SJSA1 (cell line): ENCODE measurements at regions not wholly inside any gene's neighbourhood (a gene's known extent, or its start where the extent isn't known, plus 50 kb on each side); places are given as distances from the start of the nearest gene placed in this dataset.

Experiments
- DNase-seq, 2 experiments: peaks; one replicate each; pipeline ENCODE4 v3.0.0-alpha.2; 2015 to 2020; ENCODE audit warnings: low spot score in 2 of 2, low read depth in 1 of 2
- H3K27ac ChIP-seq: fragments of 250-450 bp; sonication (Bioruptor Pico); 2 replicates; pipeline ENCODE4 v1.5.1; 2020; ENCODE audit warnings: mild to moderate bottlenecking, moderate library complexity
- H3K27me3 ChIP-seq: fragments of 250-450 bp; sonication (Bioruptor Pico); replicated peaks from 2 replicates; pipeline ENCODE4 v1.5.1; 2020; ENCODE audit warnings: mild to moderate bottlenecking, moderate library complexity
- H3K36me3 ChIP-seq: fragments of 250-450 bp; sonication (Bioruptor Pico); 2 replicates; pipeline ENCODE4 v1.5.1; 2020; ENCODE audit warnings: mild to moderate bottlenecking
- H3K4me1 ChIP-seq: fragments of 250-450 bp; sonication (Bioruptor Pico); replicated peaks from 2 replicates; pipeline ENCODE4 v1.6.1; 2021; ENCODE audit warnings: mild to moderate bottlenecking
- H3K4me3 ChIP-seq: fragments of 250-450 bp; sonication (Bioruptor Pico); 2 replicates; pipeline ENCODE4 v1.5.1; 2020; ENCODE audit warnings: mild to moderate bottlenecking
- H3K9me3 ChIP-seq: fragments of 250-450 bp; sonication (Bioruptor Pico); replicated peaks from 2 replicates; pipeline ENCODE4 v1.5.1; 2020; ENCODE audit warnings: mild to moderate bottlenecking

DNA sequence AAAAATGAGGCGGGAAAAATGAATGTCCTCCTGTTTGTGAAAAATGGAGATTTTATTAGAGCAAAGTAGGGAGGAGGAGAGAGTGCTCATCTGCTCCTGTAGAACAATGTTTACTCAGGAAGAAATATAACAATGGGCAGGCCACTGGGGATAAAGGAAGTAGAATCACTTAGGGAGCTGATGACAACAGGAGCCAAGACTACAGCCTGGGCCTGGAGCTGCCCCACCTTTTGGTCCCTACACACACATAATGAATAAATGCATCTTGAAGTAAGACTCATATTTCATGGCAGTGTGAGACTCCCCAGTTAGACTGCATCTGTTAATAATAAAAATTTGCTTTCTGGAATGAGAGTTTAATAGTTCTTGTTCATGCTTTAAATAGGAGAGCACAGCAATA is 1939.8 kb downstream of the EFNA5 start:
- H3K4me1 ChIP-seq, result no peaks in the 10 kb centered on the region
- H3K9me3 ChIP-seq, result no peaks in the 10 kb centered on the region
- no peak overlapping the region for H3K4me3 ChIP-seq
- DNase-seq, result no peak
- H3K36me3 ChIP-seq, result no peaks in the 10 kb centered on the region
- H3K27me3 ChIP-seq, result no peaks in the 10 kb centered on the region
- H3K27ac ChIP-seq, result no peak overlapping the region

GRCh38 chr5:105726093-105726492 is 1944.6 kb downstream of the EFNA5 start:
- H3K27me3 ChIP-seq, result no peaks in the 10 kb centered on the region
- no peak overlapping the region for H3K27ac ChIP-seq
- H3K4me1 ChIP-seq, result no peaks in the 10 kb centered on the region
- H3K4me3 ChIP-seq, result no peak overlapping the region
- H3K36me3 ChIP-seq, result no peaks in the 10 kb centered on the region
- DNase-seq, result no peak
- peaks cover 6% of the 10 kb centered on the region; the same call in 1 of the 2 replicates for H3K9me3 ChIP-seq

DNA sequence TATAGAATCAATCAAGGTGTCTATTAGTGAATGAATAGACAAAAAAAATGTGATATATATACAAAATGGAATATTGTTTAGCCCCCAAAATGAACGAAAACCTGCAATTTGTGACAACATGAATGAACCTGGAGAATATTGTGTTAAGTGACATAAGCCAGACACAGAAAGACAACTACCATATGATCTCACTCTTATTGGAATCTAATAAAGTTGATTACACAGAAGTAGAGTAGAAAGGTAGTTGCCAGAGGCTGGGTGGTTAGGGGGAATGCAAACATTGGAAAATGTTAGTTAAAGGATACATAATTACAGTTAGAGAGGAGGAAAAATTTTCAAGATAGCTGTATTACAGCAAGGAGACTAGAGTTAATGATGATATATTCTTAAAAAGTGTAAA is 1962.3 kb downstream of the EFNA5 start:
- DNase-seq, result no peak
- no peaks in the 10 kb centered on the region; the same call in 1 of the 2 replicates for H3K9me3 ChIP-seq
- H3K4me3 ChIP-seq, result no peak overlapping the region

DNA sequence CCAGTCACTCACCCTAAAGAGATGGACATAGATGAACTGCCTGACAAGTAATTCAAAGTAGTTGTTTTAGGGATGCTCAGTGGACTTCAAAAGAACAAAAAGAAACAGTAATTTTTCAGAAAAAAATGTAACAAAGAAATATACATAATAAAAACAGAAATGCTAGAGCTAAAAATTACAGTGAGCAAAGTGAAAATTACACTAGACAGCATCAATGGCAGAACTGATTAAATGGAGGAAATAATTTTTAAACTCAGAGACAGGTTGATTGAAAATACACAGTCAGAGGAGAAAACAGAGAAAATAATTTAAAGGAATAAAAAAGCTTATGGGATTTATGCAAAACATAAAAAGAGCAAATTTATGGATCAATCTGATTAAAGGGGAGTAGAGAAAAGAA is 1968.4 kb downstream of the EFNA5 start:
- Histone ChIP-seq H3K9me3 (peaks cover 21% of the 10 kb centered on the region; the same call in 1 of the 2 replicates), H3K4me3 (no peak overlapping the region), H3K36me3 (no peaks in the 10 kb centered on the region), H3K27ac (no peak overlapping the region), H3K27me3 (no peaks in the 10 kb centered on the region), H3K4me1 (no peaks in the 10 kb centered on the region)
- no peak for DNase-seq

More for the DNA sequence above, 1962.3 kb downstream of the EFNA5 start:
- Histone ChIP-seq H3K27ac (no peak overlapping the region), H3K4me1 (no peaks in the 10 kb centered on the region), H3K36me3 (no peaks in the 10 kb centered on the region), H3K27me3 (no peaks in the 10 kb centered on the region)

- Histone ChIP-seq H3K9me3 (peaks cover 32% of the 10 kb centered on the region; the same call in 1 of the 2 replicates), H3K27me3 (no peaks in the 10 kb centered on the region), H3K27ac (no peak overlapping the region), H3K4me3 (no peak overlapping the region), H3K36me3 (no peaks in the 10 kb centered on the region), H3K4me1 (no peaks in the 10 kb centered on the region)
- no peak for DNase-seq
Observed at GRCh38 chr5:105696440-105696839, 1974.3 kb downstream of the EFNA5 start.

- Histone ChIP-seq H3K9me3 (peaks cover 27% of the 10 kb centered on the region; the same call in 1 of the 2 replicates), H3K4me3 (no peak overlapping the region), H3K27ac (no peak overlapping the region), H3K36me3 (no peaks in the 10 kb centered on the region), H3K4me1 (no peaks in the 10 kb centered on the region), H3K27me3 (no peaks in the 10 kb centered on the region)
- no peak for DNase-seq
Observed at GRCh38 chr5:105695941-105696340, 1974.8 kb downstream of the EFNA5 start.

- no peaks in the 10 kb centered on the region for H3K36me3 ChIP-seq
- H3K4me3 ChIP-seq, result no peak overlapping the region
- H3K27me3 ChIP-seq, result no peaks in the 10 kb centered on the region
- DNase-seq, result no peak
- 0 out of 2 replicates have a peak, but pooled peaks cover 5% of the 10 kb centered on the region for H3K9me3 ChIP-seq
- H3K27ac ChIP-seq, result no peak overlapping the region
- H3K4me1 ChIP-seq, result no peaks in the 10 kb centered on the region
Observed at GRCh38 chr5:105689596-105689995, 1981.1 kb downstream of the EFNA5 start.

GRCh38 chr5:105688227-105688792 is 1982.4 kb downstream of the EFNA5 start:
- Histone ChIP-seq H3K4me3 (no peak overlapping the region), H3K27ac (no peak overlapping the region), H3K27me3 (no peaks in the 10 kb centered on the region), H3K9me3 (0 out of 2 replicates have a peak, but pooled peaks cover 2% of the 10 kb centered on the region), H3K4me1 (no peaks in the 10 kb centered on the region), H3K36me3 (no peaks in the 10 kb centered on the region)
- DNase-seq, result no peak

DNA sequence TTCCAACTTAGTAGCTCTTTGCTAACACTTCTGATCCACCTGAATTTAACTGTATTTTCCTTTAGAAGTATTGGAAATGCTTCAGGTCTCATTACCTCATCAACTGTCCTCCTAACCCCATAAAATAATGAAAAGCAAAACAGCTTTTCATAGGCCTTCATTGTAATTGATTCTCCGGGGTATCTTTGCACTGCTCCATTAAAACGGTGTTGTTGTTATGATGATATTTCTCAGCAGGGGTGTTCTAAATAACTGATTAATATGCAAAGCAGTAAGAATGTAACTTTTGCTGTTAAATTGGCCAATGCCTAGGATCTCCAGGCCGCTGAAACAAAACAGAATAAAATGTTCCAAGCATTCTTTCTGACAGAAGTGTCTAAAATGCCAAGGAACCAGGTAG is 1983.2 kb downstream of the EFNA5 start:
- Histone ChIP-seq H3K27me3 (no peaks in the 10 kb centered on the region), H3K4me1 (no peaks in the 10 kb centered on the region), H3K36me3 (no peaks in the 10 kb centered on the region), H3K9me3 (no peaks in the 10 kb centered on the region), H3K4me3 (no peak overlapping the region), H3K27ac (no peak overlapping the region)
- DNase-seq, result no peak

DNA sequence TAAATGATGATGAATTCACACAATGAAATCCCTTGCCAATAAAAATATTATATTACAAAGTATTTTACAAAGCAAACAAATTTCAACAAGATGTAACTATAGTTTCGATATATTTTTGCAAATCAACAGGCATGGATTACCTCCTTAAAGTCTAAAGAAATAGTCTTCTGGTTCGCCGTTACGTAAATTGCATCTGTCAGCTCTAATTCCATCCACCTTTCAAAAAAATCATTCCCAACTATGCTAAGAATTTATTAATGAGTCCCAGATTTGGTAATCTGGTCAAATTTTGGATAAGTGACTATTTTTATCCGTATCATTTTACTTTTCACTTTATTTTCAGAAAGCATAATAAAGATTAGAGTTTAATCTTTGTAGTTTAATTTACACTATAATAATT is 1984.9 kb downstream of the EFNA5 start:
- DNase-seq, result no peak
- Histone ChIP-seq H3K27me3 (no peaks in the 10 kb centered on the region), H3K9me3 (no peaks in the 10 kb centered on the region), H3K36me3 (no peaks in the 10 kb centered on the region), H3K4me3 (no peak overlapping the region), H3K4me1 (no peaks in the 10 kb centered on the region), H3K27ac (no peak overlapping the region)

GRCh38 chr5:105684799-105685198 is 1985.9 kb downstream of the EFNA5 start:
- H3K4me1 ChIP-seq, result no peaks in the 10 kb centered on the region
- H3K27me3 ChIP-seq, result no peaks in the 10 kb centered on the region
- H3K4me3 ChIP-seq, result no peak overlapping the region
- H3K27ac ChIP-seq, result no peak overlapping the region
- no peak for DNase-seq
- no peaks in the 10 kb centered on the region for H3K9me3 ChIP-seq
- H3K36me3 ChIP-seq, result no peaks in the 10 kb centered on the region

GRCh38 chr5:105680858-105681475 is 1989.8 kb downstream of the EFNA5 start:
- Histone ChIP-seq H3K9me3 (no peaks in the 10 kb centered on the region), H3K36me3 (no peaks in the 10 kb centered on the region), H3K4me1 (no peaks in the 10 kb centered on the region), H3K27ac (no peak overlapping the region), H3K4me3 (no peak overlapping the region), H3K27me3 (no peaks in the 10 kb centered on the region)
- no peak for DNase-seq

- no peak for DNase-seq
- Histone ChIP-seq H3K4me1 (no peaks in the 10 kb centered on the region), H3K4me3 (no peak overlapping the region), H3K27ac (no peak overlapping the region), H3K27me3 (no peaks in the 10 kb centered on the region), H3K9me3 (no peaks in the 10 kb centered on the region), H3K36me3 (no peaks in the 10 kb centered on the region)
Observed at GRCh38 chr5:105677291-105677690, 1993.4 kb downstream of the EFNA5 start.

- no peaks in the 10 kb centered on the region for H3K4me1 ChIP-seq
- no peaks in the 10 kb centered on the region for H3K27me3 ChIP-seq
- no peaks in the 10 kb centered on the region for H3K36me3 ChIP-seq
- no peak for DNase-seq
- peaks cover 2% of the 10 kb centered on the region for H3K9me3 ChIP-seq
- H3K4me3 ChIP-seq, result no peak overlapping the region
- no peak overlapping the region for H3K27ac ChIP-seq
Observed at GRCh38 chr5:105670596-105670995, 2000.1 kb downstream of the EFNA5 start.

DNA sequence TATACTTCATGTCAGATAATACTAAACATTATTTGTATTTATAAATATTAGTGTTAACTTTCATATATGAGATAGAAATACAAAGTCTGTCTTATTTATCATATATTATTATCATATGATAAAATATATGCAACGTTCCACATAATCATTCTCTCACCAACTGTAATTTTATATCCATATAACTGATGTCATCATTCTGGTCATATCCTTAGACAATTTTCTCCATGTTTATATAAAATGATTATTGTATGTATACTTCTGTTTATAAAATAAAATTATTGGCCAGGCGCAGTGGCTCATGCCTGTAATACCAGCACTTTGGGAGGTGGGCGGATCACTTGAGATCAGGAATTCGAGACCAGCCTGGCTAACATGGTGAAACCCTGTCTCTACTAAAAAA is 2007.1 kb downstream of the EFNA5 start:
- Histone ChIP-seq H3K27me3 (no peaks in the 10 kb centered on the region), H3K9me3 (peaks cover 2% of the 10 kb centered on the region; the same call in 1 of the 2 replicates), H3K27ac (no peak overlapping the region), H3K36me3 (no peaks in the 10 kb centered on the region), H3K4me3 (no peak overlapping the region), H3K4me1 (no peaks in the 10 kb centered on the region)
- DNase-seq, result no peak
